Body of pancreas (tissue), 4 donors: ENCODE measurements at regions not wholly inside any gene's neighbourhood (a gene's known extent, or its start where the extent isn't known, plus 50 kb on each side); places are given as distances from the start of the nearest gene placed in this dataset.

Source experiments
- POLR2A ChIP-seq, 3 donors: fragments of 450-650 bp; IDR thresholded peaks; one replicate each; pipeline ENCODE4 v1.6.1; 2016; ENCODE audit warnings: antibody characterized with exemption in 3 of 3, mild to moderate bottlenecking in 2 of 3
- TF ChIP-seq, protein P1 (sequence below), 7 experiments: fragments of 450-650 bp in 4 of 7; fragments of 200-600 bp in 3 of 7; sonication (generic) in 3 of 7; IDR thresholded peaks; one replicate each; pipeline ENCODE4 v1.5.1; 2016 to 2019; ENCODE audit warnings: antibody characterized with exemption in 7 of 7

- TF ChIP-seq POLR2A (IDR thresholded peaks at IDR 0.05): no peak
- TF ChIP-seq, protein P1, sequence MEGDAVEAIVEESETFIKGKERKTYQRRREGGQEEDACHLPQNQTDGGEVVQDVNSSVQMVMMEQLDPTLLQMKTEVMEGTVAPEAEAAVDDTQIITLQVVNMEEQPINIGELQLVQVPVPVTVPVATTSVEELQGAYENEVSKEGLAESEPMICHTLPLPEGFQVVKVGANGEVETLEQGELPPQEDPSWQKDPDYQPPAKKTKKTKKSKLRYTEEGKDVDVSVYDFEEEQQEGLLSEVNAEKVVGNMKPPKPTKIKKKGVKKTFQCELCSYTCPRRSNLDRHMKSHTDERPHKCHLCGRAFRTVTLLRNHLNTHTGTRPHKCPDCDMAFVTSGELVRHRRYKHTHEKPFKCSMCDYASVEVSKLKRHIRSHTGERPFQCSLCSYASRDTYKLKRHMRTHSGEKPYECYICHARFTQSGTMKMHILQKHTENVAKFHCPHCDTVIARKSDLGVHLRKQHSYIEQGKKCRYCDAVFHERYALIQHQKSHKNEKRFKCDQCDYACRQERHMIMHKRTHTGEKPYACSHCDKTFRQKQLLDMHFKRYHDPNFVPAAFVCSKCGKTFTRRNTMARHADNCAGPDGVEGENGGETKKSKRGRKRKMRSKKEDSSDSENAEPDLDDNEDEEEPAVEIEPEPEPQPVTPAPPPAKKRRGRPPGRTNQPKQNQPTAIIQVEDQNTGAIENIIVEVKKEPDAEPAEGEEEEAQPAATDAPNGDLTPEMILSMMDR (IDR thresholded peaks at IDR 0.05): no peak
These were observed 139.5 kb downstream of the HAUS1 start for GRCh38 chr18:46243673-46244072.
